Endothelial cell of umbilical vein (primary cell): ENCODE measurements at regions not wholly inside any gene's neighbourhood (a gene's known extent, or its start where the extent isn't known, plus 50 kb on each side); places are given as distances from the start of the nearest gene placed in this dataset.

ENCODE experiments used
- EZH2 ChIP-seq: IDR thresholded peaks from 2 replicates; pipeline ENCODE4 v1.6.1; 2012; ENCODE audit warnings: borderline replicate concordance, low read depth, mild to moderate bottlenecking, moderate library complexity, low read length, inconsistent platforms; ENCODE audit not compliant: severe bottlenecking
- FOS ChIP-seq: IDR thresholded peaks from 2 replicates; pipeline ENCODE4 v1.6.1; 2011; ENCODE audit warnings: mild to moderate bottlenecking, low read length, moderate library complexity, borderline replicate concordance; ENCODE audit not compliant: insufficient read depth
- GATA2 ChIP-seq: IDR thresholded peaks from 2 replicates; pipeline ENCODE4 v1.7.0; 2011; ENCODE audit warnings: low read depth, mild to moderate bottlenecking, moderate library complexity, mixed read lengths, low read length; ENCODE audit not compliant: insufficient read length, insufficient read depth
- JUN ChIP-seq: IDR thresholded peaks from 2 replicates; pipeline ENCODE4 v1.6.1; 2011; ENCODE audit warnings: borderline replicate concordance, low read depth; ENCODE audit not compliant: insufficient read length, insufficient read depth
- MYC ChIP-seq: IDR thresholded peaks from one replicate; pipeline ENCODE4 v1.6.1; 2011; ENCODE audit warnings: mild to moderate bottlenecking, low read depth, low read length
- POLR2A ChIP-seq: IDR thresholded peaks from 2 replicates; pipeline ENCODE4 v1.6.1; 2012; ENCODE audit warnings: low read depth, mild to moderate bottlenecking, control low read depth, low read length
- POLR2AphosphoS5 ChIP-seq: IDR thresholded peaks from 2 replicates; pipeline ENCODE4 v1.6.1; 2012; ENCODE audit warnings: low read depth, mild to moderate bottlenecking, control low read depth, low read length, moderate library complexity; ENCODE audit not compliant: insufficient read depth
- TF ChIP-seq, protein P1 (sequence below), 2 donors: IDR thresholded peaks; 1 replicate in 1 of 2; 2 replicates in 1 of 2; pipeline ENCODE4 v1.5.1; 2011; ENCODE audit warnings: low read length in 2 of 2, mild to moderate bottlenecking in 2 of 2, moderate library complexity in 2 of 2, control low read depth in 1 of 2, inconsistent platforms in 1 of 2, low read depth in 1 of 2; ENCODE audit not compliant: insufficient read depth in 1 of 2; ENCODE audit errors: extremely low read depth in 1 of 2
- TF ChIP-seq, protein P2 (sequence below): IDR thresholded peaks from 2 replicates; pipeline ENCODE4 v1.6.1; 2011; ENCODE audit not compliant: insufficient read depth, insufficient read length

GRCh38 chr2:17036361-17036760, 370.7 kb upstream of the CYRIA start:
- TF ChIP-seq, protein P1, sequence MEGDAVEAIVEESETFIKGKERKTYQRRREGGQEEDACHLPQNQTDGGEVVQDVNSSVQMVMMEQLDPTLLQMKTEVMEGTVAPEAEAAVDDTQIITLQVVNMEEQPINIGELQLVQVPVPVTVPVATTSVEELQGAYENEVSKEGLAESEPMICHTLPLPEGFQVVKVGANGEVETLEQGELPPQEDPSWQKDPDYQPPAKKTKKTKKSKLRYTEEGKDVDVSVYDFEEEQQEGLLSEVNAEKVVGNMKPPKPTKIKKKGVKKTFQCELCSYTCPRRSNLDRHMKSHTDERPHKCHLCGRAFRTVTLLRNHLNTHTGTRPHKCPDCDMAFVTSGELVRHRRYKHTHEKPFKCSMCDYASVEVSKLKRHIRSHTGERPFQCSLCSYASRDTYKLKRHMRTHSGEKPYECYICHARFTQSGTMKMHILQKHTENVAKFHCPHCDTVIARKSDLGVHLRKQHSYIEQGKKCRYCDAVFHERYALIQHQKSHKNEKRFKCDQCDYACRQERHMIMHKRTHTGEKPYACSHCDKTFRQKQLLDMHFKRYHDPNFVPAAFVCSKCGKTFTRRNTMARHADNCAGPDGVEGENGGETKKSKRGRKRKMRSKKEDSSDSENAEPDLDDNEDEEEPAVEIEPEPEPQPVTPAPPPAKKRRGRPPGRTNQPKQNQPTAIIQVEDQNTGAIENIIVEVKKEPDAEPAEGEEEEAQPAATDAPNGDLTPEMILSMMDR (IDR thresholded peaks at IDR 0.05; ENCODE audit: extremely low read depth in 1 of 2, insufficient read depth in 1 of 2, low read depth in 1 of 2, low read length in 2 of 2): no peak
- TF ChIP-seq, protein P2, sequence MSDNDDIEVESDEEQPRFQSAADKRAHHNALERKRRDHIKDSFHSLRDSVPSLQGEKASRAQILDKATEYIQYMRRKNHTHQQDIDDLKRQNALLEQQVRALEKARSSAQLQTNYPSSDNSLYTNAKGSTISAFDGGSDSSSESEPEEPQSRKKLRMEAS: no peak
- no peak for TF ChIP-seq POLR2AphosphoS5
- no peak for TF ChIP-seq EZH2
- TF ChIP-seq FOS: no peak
- no peak for TF ChIP-seq POLR2A
- no peak for TF ChIP-seq MYC
- no peak for TF ChIP-seq JUN
- TF ChIP-seq GATA2: no peak
